Skeletal muscle satellite cell (primary cell): ENCODE measurements at regions not wholly inside any gene's neighbourhood (a gene's known extent, or its start where the extent isn't known, plus 50 kb on each side); places are given as distances from the start of the nearest gene placed in this dataset.
"Not testable (repeated sequence)": the region's sequence is repeated elsewhere in the genome, so short reads cannot be mapped to it uniquely, and the experiment has no call there.

Source experiments
- H3K27me3 ChIP-seq: 2 replicates; pipeline ENCODE4 v1.7.0; 2013; ENCODE audit warnings: low read length; ENCODE audit not compliant: control insufficient read depth, insufficient read depth
- H3K36me3 ChIP-seq: 2 replicates; pipeline ENCODE4 v1.7.0; 2013; ENCODE audit warnings: mild to moderate bottlenecking, control low read depth, low read length; ENCODE audit not compliant: insufficient read depth
- H3K4me1 ChIP-seq: 2 replicates; pipeline ENCODE4 v1.7.0; 2013; ENCODE audit warnings: low read length; ENCODE audit not compliant: control insufficient read depth, insufficient read depth
- H3K4me2 ChIP-seq: 2 replicates; pipeline ENCODE4 v1.7.0; 2013; ENCODE audit warnings: mild to moderate bottlenecking, low read length
- H3K4me3 ChIP-seq: 2 replicates; pipeline ENCODE4 v1.7.0; 2013; ENCODE audit warnings: low read length
- H3K9ac ChIP-seq: 2 replicates; pipeline ENCODE4 v1.7.0; 2013; ENCODE audit warnings: mild to moderate bottlenecking, low read depth, low read length, moderate library complexity
- H3K9me3 ChIP-seq: replicated peaks from 2 replicates; pipeline ENCODE4 v1.7.0; 2013; ENCODE audit warnings: mild to moderate bottlenecking, control low read depth, low read length

DNA sequence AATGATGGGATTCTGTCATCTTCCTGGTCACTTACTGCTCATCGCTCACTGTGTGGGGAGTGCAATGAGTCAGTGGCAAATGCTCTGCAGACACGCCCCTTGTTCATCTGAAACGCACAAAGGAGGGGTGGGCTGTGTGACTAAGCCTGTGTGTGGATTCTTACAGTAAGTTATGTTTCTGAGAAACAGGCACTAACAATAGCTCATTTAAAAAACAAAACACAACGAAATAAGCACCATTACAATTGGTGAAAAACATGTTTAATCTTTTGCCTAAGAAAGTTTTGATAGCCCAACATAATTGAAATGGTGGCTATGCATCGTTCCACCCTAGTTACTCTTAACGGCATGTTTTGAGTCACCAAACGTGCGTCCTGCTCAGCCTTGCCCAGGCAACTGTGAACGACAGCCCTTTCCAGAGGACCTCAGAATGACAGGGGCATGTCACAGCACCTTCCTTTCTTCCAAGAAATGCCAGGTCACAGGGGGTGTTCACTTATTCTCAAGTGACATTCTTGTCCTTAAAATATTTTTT, 118.4 kb upstream of the SGK1 start:
- H3K4me2 ChIP-seq = peak overlapping the region; percentile 78
- peak overlapping the region; percentile 80 for H3K9ac ChIP-seq
- no peaks in the 10 kb centered on the region for H3K27me3 ChIP-seq
- no peaks in the 10 kb centered on the region for H3K36me3 ChIP-seq
- no peaks in the 10 kb centered on the region for H3K9me3 ChIP-seq
- H3K4me1 ChIP-seq = peaks cover 30% of the 10 kb centered on the region
- H3K4me3 ChIP-seq = peak overlapping the region; percentile 53

DNA sequence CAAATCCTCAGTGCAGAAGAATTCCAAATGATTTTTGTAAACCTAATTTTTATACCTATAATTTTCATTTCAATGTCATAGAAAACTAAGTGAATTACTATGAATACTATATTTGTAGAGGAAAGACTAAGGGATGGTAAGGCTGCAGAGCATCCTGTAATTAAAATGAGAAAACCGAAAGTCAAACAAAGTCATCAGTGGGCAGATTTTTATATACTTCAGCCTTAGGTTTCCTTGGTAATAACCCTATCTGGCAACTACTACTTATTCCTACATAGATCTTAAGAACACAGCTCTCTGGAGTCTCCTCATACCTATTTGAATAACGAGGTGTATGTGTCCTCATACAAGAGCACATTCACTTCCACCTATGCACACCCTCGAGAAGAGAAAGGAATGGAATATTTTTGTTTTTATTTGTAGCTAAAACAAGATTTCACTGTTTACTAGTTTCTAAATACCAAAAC, 117.9 kb upstream of the SGK1 start:
- Histone ChIP-seq H3K36me3 (no peaks in the 10 kb centered on the region), H3K4me2 (peak overlapping the region; percentile 78), H3K9ac (peak overlapping the region; percentile 80), H3K4me1 (peaks cover 34% of the 10 kb centered on the region), H3K4me3 (peak overlapping the region; percentile 37), H3K9me3 (no peaks in the 10 kb centered on the region), H3K27me3 (no peaks in the 10 kb centered on the region)

DNA sequence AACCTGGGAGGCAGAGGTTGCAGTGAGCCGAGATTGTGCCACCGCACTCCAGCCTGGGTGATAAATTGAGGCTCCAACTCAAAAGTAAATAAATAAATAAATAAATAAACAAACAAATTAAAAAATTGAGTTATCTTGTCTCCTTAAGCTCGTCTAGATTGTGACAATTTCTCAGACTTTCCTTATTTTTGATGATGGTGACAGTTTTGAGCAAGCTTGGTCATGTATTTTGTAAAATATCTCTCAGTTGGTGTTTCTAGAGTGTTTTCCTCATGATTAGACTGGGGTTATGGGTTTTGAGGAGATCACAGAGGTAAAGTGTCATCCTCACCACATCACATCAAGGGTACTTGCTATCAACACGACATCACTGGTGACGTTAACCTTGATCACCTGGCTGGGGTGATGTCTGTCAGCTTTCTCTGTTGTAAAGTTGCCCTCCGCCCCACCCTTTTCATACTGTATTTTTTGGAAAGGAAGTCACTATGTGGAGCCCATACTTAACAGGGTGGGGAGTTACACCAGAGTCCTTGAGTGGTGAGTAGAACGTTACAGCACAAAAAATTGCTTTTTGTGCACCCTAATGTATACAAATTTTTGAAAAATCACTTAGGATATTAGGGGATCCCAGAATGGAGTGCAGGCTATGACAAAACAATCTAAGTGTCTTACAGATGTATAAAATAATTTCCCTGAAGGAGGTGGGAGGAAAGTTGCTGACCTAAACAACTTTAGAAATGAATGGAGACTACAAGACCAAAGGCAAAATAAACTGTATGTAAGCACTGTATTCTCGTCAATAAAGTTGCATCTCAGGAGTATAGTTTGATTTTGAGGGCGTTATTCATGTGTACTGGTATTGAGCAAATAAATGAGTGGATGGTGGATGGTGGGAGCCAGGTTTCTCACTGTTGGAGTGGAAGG, 116.4 kb upstream of the SGK1 start:
- Histone ChIP-seq H3K9me3 (no peaks in the 10 kb centered on the region), H3K36me3 (no peaks in the 10 kb centered on the region), H3K4me2 (no peak overlapping the region)

GRCh38 chr6:134432036-134432435, 114.1 kb upstream of the SGK1 start:
- Histone ChIP-seq H3K36me3 (no peaks in the 10 kb centered on the region), H3K4me2 (no peak overlapping the region), H3K27me3 (no peaks in the 10 kb centered on the region), H3K4me3 (no peak overlapping the region), H3K9ac (no peak overlapping the region), H3K4me1 (peaks cover 25% of the 10 kb centered on the region), H3K9me3 (no peaks in the 10 kb centered on the region)

More for the DNA sequence above, 116.4 kb upstream of the SGK1 start:
- no peak overlapping the region for H3K4me3 ChIP-seq
- H3K4me1 ChIP-seq = peaks cover 34% of the 10 kb centered on the region
- no peaks in the 10 kb centered on the region for H3K27me3 ChIP-seq
- H3K9ac ChIP-seq = no peak overlapping the region

GRCh38 chr6:134431421-134431859, 113.5 kb upstream of the SGK1 start:
- no peak overlapping the region for H3K9ac ChIP-seq
- H3K27me3 ChIP-seq = no peaks in the 10 kb centered on the region
- peaks cover 19% of the 10 kb centered on the region for H3K4me1 ChIP-seq
- H3K4me2 ChIP-seq = no peak overlapping the region
- H3K4me3 ChIP-seq = no peak overlapping the region
- no peaks in the 10 kb centered on the region for H3K9me3 ChIP-seq
- no peaks in the 10 kb centered on the region for H3K36me3 ChIP-seq

DNA sequence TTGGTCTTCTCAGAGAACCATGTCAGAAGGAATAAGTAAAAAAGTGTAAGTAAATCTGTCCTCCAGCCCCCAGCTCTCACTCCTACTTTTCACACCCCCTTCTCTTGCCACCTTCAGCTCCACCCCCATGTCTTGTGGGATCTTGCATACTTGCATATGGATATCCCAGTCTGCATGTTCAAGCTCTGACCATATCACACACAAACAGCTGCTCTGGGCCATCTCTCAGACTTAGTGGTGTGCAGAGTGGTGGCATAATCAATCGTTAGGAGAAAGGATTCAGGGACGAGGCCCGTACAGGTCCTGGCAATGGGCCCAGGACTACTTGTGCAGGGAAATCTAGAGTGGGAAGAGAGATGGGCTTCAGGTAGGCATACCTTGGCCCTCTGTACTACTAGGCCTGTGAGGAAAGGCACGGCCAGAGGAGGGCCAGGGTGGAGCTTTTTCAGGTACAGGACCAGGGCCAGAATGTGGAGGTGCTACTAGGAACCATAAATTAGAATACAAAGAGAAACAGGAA, 112.0 kb upstream of the SGK1 start:
- Histone ChIP-seq H3K27me3 (no peaks in the 10 kb centered on the region), H3K36me3 (no peaks in the 10 kb centered on the region), H3K4me2 (no peak overlapping the region), H3K4me3 (no peak overlapping the region), H3K9me3 (no peaks in the 10 kb centered on the region), H3K4me1 (peaks cover 23% of the 10 kb centered on the region), H3K9ac (no peak overlapping the region)

DNA sequence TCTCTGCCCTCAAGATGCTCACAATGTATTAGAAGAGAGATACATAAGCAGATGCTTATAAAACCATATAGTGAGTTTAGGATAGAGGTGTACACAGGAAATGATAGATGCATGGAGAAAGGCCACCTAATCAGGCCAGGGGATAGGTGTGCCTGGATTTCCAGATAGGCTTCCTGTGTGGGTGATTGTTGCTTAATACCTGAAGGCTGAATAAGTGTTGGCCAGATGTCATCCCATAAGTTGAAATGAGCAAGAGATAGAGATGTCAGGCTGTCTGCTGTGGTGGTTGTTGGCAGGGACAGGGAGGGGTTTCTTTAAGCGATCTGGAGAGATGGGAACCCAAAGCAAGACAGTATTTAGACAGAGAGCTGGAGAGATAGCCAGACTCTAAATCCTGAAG, 109.8 kb upstream of the SGK1 start:
- Histone ChIP-seq H3K4me1 (peaks cover 41% of the 10 kb centered on the region), H3K9me3 (no peaks in the 10 kb centered on the region), H3K4me3 (no peak overlapping the region), H3K36me3 (no peaks in the 10 kb centered on the region), H3K9ac (no peak overlapping the region), H3K27me3 (no peaks in the 10 kb centered on the region), H3K4me2 (no peak overlapping the region)

DNA sequence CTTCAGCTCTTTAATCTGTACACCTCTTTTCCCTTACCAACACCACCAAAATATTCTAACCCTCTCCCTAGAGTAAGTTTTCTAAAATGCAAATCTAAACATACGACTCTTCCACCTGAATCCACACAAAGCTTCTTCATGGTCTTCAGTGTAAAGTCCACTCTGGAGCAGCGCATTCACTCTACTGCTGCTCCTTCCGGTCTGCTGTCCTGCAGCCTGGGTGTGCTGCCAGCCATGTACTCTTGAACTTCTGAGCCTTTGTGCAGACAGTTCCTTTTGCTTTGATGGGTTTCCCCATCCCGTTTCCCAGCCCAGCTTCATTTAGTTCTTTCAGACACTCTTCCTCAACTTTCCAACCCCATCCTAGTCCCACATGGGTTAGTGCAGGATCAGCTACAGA, 108.7 kb upstream of the SGK1 start:
- no peaks in the 10 kb centered on the region for H3K36me3 ChIP-seq
- H3K4me2 ChIP-seq = no peak overlapping the region
- no peak overlapping the region for H3K9ac ChIP-seq
- H3K27me3 ChIP-seq = no peaks in the 10 kb centered on the region
- no peak overlapping the region for H3K4me3 ChIP-seq
- no peaks in the 10 kb centered on the region for H3K9me3 ChIP-seq
- H3K4me1 ChIP-seq = peaks cover 47% of the 10 kb centered on the region

- Histone ChIP-seq H3K4me2 (peak overlapping the region; percentile 24), H3K4me1 (peaks cover 48% of the 10 kb centered on the region)
- not testable (repeated sequence) for H3K36me3 ChIP-seq, H3K27me3 ChIP-seq, H3K9ac ChIP-seq, H3K9me3 ChIP-seq, H3K4me3 ChIP-seq
These were observed 108.0 kb upstream of the SGK1 start for GRCh38 chr6:134425917-134426316.

- peak overlapping the region; percentile 24 for H3K4me2 ChIP-seq
- no peaks in the 10 kb centered on the region for H3K27me3 ChIP-seq
- no peaks in the 10 kb centered on the region for H3K36me3 ChIP-seq
- no peak overlapping the region for H3K4me3 ChIP-seq
- H3K9me3 ChIP-seq = no peaks in the 10 kb centered on the region
- no peak overlapping the region for H3K9ac ChIP-seq
- H3K4me1 ChIP-seq = peaks cover 52% of the 10 kb centered on the region
These were observed 107.6 kb upstream of the SGK1 start for GRCh38 chr6:134425513-134425912.

DNA sequence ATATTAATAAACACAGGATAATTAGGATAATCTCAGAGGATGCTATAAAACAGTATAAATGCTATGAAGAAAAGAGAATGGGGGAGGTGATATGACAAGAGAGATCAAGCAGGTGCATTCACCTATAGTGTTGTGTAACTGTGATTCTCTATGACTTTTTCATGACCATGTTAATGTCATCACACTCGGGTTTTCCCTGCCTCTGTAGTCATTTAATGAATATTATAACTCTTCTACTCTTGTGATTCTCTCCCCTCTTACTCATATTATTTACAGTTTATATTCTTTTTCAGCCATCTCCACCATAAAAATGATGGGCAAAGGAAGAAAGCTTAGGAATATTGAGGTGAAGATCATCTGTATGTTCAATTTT, 106.9 kb upstream of the SGK1 start:
- peak overlapping the region; percentile 66 for H3K9ac ChIP-seq
- H3K27me3 ChIP-seq = no peaks in the 10 kb centered on the region
- H3K9me3 ChIP-seq = no peaks in the 10 kb centered on the region
- H3K4me1 ChIP-seq = peaks cover 59% of the 10 kb centered on the region
- no peak overlapping the region for H3K4me3 ChIP-seq
- no peaks in the 10 kb centered on the region for H3K36me3 ChIP-seq
- H3K4me2 ChIP-seq = no peak overlapping the region
